Islet precursor cell (in vitro differentiated cells): ENCODE measurements at regions not wholly inside any gene's neighbourhood (a gene's known extent, or its start where the extent isn't known, plus 50 kb on each side); places are given as distances from the start of the nearest gene placed in this dataset.
"Not testable (repeated sequence)": the region's sequence is repeated elsewhere in the genome, so short reads cannot be mapped to it uniquely, and the experiment has no call there.

Experiments
- DNase-seq: peaks from one replicate; pipeline ENCODE4 v3.0.0-alpha.2; 2018

DNA sequence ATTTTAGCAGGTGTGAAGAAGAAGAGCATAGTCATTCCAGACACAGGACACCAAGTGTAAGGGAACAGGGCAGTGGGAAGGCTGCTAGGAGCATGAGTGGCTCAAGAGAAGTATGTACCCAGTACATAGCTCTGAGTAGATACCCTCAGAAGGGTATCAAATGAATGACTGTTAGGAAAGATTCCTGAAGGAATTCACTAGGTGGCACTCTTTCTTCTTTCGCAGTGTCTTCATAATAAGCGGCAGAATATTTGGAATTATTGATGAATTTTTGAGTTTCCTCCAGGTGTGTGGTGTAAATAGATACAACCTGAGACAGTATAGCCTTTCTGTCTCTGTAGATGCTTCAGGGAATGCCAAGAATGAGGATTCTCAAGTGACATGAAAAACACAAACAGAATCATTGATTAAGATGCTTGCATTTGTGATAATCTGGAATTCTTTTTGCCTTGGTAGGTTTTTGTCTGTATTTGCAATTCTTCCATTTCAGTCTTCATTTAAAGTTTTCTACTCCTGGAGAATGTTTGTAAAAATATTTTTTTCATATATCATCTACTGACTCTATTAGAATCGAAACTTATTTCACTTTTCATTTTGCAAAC lies 264.3 kb upstream of the RIMS1 start:
- no peak for DNase-seq

DNA sequence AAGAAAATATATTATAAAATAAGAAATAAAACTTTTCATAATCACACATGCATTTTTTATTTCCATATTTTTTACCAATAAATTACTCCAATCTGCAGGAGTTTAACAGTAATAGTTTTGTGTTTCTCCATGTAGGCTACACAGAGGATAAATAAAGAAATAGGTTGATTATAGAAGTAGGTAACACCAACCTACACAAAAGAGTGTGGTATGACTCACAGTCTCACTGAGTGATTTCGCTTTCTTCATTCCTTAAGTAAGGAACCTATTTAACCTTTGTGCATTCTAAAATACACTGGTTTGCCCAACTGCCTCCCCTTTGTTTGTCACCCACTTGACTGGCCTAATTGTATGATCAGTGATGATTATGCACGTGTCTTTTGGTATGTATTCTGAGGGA lies 244.2 kb upstream of the RIMS1 start:
- no peak for DNase-seq

DNA sequence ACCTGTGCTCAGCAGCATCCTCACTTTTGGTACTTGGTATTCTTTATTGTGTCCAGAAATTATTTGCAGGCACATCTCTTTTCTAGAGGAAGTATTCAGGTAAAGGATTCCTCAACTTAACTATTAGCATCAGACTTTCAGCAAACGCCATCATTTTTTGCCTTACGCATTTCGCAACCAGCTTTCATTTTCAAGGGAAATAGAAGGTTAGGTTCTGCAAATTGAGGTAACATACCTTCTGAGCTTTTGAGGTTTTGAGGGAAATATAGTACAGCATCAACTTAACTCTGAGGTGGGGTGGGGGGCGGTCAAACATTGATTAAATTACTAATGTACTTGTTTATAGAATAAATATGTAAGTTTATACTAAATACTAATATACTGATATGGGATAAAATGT lies 243.6 kb upstream of the RIMS1 start:
- DNase-seq = no peak

DNA sequence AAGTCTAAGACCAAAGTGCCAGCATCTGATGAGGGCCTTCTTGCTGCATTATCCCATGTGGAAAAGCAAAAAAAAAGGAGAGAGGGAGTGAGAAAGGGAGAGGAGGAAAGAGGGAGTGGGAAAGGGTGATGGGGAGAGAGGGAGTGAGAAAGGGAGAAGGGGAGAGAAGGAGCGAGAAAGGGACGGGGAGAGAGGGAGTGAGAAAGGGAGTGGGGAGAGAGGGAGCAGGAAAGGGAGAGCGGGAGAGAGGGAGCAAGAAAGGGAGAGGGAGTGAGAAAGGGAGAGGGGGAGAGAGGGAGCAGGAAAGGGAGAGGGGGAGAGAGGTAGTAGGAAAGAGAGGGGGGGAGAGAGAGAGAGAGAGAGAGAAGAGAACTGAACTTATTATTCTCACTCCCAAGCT lies 241.1 kb upstream of the RIMS1 start:
- DNase-seq = no peak

DNA sequence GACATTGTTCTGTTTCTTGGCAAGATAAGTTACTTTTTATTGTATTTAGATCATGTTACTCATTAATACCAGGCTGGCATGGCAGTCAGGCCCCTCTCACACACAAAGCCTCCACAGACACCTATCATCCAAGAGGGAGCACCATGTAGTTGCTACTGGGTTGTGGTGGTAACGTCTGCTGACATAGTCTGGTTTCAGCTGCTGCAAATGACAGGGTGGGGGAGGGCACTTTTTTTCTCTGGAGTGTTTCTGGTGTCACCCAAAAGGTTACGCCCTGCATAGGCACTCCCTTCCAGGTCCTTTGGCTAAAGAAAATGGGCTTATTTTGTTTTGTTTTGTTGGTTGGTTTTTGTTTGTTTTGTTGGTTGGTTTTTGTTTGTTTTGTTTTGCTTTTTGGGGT lies 236.4 kb upstream of the RIMS1 start:
- DNase-seq = no peak

DNA sequence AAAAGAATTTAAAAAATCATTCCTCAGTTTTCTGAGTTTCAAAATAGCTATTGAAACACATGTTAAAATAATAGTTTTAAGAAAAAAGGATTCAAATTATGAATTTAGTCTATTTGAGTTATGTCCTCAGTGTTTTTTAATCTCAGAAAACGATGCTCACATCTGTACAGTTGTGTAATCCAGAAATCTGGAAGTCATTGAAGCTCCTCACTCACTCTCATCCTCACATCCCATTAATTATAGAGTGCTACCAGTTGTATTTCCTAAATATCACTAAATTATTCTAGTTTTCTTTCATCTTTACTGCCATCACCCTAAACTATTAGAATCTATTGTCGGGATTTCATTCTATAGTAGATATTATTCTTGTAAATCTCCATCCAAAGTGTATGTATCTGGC lies 234.7 kb upstream of the RIMS1 start:
- no peak for DNase-seq

DNA sequence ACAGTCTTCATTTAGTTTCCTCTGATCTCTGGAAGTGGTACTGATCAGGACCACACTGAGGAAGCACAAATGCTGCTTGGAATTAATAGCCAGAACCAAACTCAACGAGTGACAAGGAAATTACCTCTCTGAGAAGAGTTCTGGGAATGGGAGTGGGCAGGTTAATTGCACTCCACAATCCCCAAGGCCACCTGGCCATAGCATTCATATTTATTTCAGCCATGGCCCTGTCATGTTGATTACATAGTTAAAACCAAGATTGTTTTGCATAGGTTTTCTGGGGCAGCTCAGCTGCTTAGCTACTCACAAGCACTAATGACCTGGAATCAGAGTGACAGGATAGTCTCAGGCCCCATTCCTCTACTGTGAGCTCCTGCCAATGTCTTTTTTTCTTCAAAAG lies 230.2 kb upstream of the RIMS1 start:
- no peak for DNase-seq

DNA sequence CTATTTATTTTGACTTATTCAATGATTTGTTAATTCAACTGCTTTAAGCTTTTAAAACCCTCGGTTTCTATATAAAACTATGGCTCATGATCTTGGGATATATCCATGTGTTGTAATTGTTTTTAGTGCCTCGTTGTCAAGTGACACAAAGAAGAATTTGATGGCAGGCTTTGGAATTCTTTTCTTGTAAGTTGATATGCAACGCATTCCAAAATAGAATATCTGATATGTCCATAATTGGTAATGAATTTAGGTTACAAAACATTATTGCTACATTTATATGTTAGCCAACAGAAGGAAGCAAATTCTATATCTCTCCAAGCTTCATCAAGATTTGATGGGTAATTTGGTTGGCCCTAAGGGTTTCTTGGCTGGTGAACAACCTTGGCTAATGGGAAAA lies 220.4 kb upstream of the RIMS1 start:
- no peak for DNase-seq

DNA sequence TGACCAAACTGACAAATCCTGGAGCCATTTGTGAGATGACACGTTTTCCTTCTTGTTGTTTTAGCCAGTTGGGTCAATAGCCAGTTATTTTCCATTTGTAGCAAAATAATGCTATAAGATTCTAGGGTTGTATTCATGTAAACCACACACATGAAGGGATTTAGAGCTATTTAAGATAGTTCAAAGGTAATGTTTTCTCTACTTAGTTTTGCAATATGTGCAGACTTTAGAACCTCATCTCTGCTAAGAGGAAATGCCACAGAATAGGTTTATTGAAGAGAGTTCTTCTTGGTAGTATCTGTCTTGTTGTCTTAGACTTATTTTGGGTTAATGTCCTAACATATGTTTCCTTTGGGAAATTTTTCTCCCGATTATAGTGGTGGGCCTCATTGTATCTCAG lies 213.5 kb upstream of the RIMS1 start:
- DNase-seq = no peak

DNA sequence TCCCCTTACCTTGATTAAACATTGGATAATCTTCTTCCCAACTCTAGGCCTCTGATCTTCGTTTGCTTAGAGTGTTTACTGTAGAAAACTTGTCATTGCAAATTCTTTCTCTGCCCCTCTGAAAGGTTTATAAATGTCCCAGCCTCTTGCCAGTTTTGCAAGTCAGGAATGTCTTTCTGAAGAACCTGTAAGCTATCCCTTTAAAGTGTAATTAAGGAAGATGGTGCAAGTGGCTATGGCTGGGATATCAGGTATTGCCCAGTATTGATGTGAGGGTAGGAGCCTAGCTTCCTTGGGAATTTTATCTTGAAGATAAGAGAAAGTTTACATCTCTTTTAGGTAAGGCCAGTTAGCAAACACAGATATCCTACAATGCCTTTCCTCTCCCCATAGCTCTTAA lies 211.0 kb upstream of the RIMS1 start:
- no peak for DNase-seq

DNA sequence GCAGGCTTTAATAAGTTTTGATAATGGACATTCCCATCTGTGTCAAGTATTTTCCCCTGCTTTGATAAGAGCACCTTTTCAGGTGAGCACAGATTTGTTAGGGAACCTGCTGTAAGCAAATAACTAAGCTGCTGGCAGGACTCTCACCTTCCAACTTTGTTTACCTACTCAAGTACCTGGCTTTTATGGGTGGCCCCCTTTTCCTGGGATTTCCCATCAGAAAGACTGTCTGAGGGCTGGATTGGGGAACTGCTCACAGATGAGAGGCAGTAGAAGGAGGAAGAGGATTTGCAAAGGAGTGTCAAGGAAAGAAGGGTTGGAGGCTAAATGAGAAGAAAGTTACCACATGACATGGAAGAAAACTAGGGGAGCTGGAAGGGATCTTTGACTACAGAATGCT lies 210.1 kb upstream of the RIMS1 start:
- DNase-seq = no peak

DNA sequence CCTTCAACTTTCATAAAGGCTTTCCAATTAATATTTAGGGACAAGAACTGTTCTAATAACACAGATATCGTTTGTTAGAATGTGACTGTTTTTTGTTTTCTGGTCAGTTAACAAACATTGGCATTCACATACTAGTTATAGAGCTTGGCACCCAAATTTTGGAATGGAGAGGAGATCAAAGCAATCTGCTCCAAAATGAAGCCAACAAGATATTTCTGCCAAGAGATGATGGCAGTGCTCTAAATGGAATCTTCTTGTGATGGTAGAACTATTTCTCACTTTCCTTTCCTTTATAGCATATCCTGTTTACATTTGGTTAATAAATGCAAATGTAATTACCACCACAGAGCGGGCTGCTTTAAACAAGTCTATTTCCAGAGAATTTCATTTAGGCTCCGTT lies 208.3 kb upstream of the RIMS1 start:
- no peak for DNase-seq

DNA sequence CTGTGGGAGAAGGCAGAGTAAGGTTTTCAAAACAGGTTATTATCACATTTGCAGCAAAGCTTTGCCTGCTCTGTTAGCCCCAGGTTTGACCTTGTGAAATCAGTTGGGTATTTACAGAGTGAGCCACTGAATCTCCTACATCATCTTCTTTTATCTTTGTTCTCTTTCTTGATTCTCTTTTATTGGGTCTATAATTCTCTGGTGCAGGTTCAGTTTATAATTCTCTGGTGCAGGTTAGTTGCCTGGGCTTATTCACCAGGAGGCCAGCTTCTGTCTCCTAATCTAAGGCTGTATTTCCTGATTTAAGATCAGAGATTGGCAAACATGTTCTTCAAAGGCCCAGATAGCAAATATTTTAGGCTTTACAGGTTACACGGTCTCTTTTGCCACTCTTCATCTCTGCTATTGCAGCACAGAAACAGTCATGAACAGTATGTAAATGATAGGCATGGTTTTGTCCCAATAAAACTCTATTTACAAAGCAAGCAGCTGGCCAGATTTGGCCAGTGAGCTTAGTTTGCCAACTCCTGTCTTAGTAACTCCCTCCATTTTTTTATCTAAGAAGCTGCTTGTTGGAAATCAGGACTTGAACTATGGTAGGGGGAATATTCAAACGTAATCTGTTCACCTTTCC lies 205.0 kb upstream of the RIMS1 start:
- no peak for DNase-seq

DNA sequence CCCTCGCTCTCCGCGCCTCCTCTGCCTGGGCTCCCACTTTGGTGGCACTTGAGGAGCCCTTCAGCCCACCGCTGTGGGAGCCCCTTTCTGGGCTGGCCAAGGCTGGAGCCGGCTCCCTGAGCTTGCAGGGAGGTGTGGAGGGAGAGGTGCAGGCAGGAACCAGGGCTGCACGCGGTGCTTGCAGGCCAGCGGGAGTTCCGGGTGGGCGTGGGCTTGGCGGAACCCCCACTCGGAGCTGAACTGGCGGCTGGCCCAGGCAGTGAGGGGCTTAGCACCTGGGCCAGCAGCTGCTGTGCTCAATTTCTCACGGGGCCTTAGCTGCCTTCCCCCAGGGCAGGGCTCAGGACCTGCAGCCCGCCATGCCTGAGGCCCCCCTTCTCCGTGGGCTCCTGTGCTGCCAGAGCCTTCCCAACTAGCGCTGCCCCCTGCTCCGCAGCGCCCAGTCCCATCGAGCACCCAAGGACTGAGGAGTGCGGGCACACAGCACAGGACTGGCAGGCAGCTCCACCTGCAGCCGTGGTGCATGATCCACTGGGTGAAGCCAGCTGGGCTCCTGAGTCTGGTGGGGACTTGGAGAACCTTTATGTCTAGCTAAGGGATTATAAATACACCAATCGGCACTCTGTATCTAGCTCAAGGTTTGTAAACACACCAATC lies 200.2 kb upstream of the RIMS1 start:
- not testable (repeated sequence) for DNase-seq

DNA sequence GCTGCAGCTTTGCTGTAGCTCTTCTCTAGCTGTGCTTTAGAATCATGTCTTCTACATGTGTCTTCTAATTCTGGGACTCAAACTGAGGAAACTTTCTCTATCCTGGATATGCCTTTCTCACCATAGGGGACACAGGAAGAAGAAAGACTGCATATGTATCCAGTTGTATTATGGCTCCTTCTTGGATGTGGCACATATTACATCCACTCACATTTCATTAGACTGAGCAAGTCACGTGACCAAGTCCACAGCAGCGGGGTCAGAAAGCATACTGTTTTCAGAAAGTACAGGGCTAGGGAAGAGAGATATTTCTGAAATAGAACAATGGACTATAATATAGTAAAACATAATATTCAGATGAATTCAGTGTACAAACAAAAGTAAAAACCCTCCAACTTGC lies 187.6 kb upstream of the RIMS1 start:
- no peak for DNase-seq

DNA sequence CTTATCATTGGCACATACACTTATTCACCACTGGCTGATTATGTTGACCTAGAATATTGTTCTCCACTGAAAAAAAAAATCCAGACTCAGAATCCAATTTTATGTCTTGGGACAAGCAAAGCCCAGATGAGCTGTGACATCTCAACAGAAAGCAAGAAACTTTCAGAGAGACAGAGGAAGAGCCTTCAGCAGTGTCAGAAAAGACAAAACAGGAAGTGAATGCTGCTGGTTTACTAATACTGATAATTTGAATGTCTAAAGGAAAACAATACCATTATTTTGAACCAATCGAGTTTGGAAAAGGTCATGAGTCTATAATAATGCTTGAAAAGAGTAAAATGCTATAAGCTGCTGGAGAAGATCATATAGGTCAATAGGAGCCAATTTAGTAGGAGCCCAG lies 179.8 kb upstream of the RIMS1 start:
- no peak for DNase-seq

DNA sequence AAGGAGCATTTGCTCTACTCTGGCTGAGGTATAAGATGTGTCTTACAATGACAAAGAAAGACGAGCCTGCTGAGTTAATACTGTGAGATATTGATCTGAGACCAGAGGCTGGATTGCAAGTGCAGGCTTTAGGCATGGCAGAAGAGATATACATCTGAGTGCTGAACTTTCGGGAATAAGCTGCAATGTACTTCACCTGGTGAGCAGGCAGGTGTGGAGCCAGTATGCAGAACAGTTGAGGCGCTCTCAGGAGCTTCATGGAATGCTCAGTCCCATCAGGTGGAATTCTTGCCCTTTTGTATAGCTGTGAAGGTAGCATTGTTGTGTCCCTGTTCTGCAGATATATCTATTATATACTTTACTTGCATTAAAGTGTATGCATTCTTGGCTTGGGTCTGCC lies 179.3 kb upstream of the RIMS1 start:
- no peak for DNase-seq

DNA sequence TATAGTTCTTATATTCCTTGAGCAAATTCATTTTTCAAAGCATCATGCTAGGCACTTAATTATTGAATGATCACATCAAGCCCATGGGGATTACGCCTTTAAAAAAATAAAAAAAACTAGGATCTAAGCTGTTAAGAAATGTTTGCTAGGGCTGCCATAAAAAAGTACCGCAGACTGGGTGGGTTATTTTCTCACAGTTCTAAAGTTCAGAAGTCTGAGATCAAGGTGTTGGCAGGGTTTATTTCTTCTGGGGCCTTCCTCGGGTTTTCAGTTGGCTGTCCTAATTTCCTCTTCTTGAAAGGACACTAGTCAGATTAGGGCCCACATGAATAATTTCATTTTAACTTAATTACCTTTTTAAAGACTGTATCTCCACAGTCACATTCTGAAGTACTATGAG lies 165.6 kb upstream of the RIMS1 start:
- DNase-seq = no peak

DNA sequence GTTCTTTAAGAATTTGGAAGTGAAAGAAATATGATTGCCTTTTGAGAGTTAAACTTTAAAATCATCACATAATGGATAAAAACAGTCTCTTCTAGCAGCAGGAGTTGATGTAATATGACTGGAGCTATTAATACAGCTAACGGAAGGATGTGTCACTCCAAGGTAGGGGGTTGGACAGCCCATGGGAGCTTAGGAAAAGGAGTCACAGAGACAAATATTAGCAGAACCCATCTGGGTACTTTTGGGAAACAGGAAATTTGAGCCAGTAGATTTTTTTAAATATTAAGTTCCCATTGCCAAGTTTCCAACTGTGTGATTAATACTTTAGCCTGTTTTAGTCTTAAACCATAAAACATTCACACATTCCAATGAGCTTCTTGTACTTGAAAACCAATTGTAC lies 164.7 kb upstream of the RIMS1 start:
- DNase-seq = no peak

DNA sequence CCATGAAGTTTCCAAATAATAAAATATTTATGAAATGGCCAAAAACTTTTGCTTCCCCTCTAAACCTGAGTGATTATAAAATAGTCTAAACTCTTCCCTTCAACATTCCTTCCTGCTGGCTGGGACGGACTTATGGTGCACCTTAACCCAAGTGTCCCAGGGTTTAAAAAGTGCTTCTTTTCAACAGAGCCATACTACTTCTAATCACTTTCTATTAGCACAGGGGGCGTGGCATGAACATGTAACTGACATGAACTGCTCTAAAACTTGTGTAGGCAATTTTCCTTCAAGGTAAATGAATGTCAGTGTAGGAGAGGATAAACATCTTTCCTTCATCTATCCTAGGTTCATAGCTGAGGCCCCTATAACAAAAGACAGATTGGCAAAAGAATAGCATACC lies 163.6 kb upstream of the RIMS1 start:
- DNase-seq = no peak

DNA sequence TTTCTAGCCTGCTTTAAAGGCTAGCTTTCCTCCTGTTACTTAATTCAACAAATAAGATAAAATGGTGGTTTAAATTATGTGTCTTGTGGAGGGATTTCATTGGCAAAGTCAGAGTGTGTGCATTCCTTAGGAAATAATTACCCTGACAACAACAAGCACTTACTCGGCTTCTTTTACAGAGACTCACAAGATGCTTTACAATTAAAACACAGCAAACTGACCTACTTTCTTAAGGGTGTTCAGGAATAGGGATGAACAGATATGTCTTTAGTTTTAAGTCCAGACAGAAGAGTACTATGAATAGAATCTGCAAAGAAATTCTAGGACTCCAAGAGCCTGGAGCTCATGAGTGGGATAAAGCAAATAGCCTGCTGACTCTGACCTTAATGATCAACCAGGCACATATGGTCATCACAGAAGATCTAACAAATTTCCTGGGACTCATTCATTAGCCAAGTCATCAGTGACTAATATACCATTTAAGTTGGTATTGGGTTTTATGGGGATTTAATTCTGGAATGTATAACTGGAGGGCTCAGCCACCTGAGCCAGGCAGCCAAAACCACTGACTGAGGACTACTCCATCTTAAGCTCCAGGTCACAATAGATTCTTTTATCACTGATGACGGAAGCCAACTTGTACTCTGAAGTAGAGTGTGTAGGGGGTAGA lies 161.8 kb upstream of the RIMS1 start:
- DNase-seq = peak; percentile 72

DNA sequence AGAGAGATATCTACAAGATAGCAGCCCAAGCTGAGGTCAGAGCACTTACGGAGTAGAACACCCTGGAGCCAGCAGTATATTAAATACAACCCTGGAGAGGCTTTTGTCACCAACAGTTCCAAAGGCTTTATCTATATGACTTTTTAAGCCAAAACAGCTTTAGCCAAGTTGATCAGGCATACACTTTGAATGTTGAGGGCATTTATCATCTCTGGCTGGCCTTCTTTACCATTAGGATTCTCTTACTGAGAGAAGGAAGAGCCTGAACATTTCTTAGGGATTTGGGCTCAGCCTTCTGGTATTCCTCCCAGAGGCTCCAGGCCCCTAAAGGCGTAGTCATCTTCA lies 161.3 kb upstream of the RIMS1 start:
- DNase-seq = peak; percentile 65

DNA sequence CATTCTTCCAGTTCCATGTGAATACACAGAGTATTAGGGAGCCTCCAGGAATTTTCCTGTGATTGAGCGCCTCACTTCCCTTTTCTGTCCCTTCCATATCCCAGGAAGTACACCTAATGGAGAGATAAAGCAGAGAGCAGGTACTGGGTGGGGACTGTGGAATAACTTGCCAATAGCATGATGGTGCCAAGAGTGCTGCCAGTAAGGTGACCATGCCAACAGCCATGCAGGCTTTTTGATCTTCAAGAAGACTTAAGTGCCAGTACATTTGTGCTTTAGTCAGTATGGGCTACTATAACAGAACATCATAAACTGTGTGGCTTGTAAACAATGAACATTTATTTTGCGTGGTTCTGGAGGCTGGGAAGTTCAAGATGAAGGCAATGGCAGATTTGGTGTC lies 160.2 kb upstream of the RIMS1 start:
- no peak for DNase-seq

DNA sequence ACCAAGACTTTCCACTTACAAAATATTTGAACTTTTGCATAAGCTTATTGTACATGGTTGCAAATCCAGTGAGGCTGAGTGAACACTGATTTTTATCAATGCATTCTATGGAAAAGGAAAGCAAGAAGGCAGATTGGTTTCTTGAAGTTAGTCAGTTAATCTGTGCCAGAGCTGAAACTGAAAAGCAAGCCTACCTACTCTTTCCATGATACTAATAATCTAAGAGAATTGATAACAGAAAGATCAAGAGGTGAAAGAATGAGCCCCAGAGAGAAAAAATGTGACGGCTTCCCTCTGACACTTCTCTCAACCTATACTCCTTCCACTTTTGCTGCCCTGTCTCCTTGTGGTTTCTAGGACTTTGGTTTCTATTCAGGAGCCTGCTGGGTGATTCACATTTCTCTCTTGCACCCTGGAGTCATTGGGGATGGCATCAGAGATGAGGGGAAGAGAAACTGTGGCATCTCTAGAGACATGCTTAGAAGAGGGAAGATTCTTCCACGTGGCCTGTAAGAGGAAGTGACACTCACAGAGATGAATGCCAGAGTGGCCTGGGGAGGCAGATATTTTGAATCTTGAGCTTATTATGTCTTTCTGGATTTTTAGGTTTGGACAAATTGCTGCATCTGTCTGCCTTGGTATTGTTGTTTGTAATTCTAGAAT lies 158.6 kb upstream of the RIMS1 start:
- DNase-seq = peak; percentile 50
